Trophoblast cell (in vitro differentiated cells and primary cell): ENCODE measurements at regions not wholly inside any gene's neighbourhood (a gene's known extent, or its start where the extent isn't known, plus 50 kb on each side); places are given as distances from the start of the nearest gene placed in this dataset.

ENCODE experiments used
- DNase-seq, 2 donors: peaks; one replicate each; pipeline ENCODE4 v3.0.0-alpha.2; 2016
- H2AFZ ChIP-seq: 2 replicates; pipeline ENCODE4 v1.6.1; 2013; ENCODE audit warnings: low read length, moderate library complexity, mild to moderate bottlenecking; ENCODE audit not compliant: insufficient read depth, poor library complexity
- H2AK5ac ChIP-seq: 2 replicates; pipeline ENCODE4 v1.6.1; 2013; ENCODE audit warnings: mild to moderate bottlenecking, low read length
- H2BK120ac ChIP-seq: 2 replicates; pipeline ENCODE4 v1.6.1; 2013; ENCODE audit warnings: low read length, mild to moderate bottlenecking, moderate library complexity; ENCODE audit not compliant: insufficient read depth, poor library complexity
- H2BK12ac ChIP-seq: 2 replicates; pipeline ENCODE4 v1.6.1; 2013; ENCODE audit warnings: mild to moderate bottlenecking, low read length, moderate library complexity
- H2BK5ac ChIP-seq: 2 replicates; pipeline ENCODE4 v1.6.1; 2013; ENCODE audit warnings: low read length, low read depth, moderate library complexity, mild to moderate bottlenecking; ENCODE audit not compliant: poor library complexity
- H3K14ac ChIP-seq: 2 replicates; pipeline ENCODE4 v1.6.1; 2013; ENCODE audit warnings: mild to moderate bottlenecking, low read length
- H3K18ac ChIP-seq: 2 replicates; pipeline ENCODE4 v1.6.1; 2013; ENCODE audit warnings: mild to moderate bottlenecking, low read length
- H3K23ac ChIP-seq: 2 replicates; pipeline ENCODE4 v1.6.1; 2013; ENCODE audit warnings: low read length
- H3K27ac ChIP-seq: 2 replicates; pipeline ENCODE4 v1.5.1; 2013; ENCODE audit warnings: low read depth, mild to moderate bottlenecking, inconsistent platforms, low read length, moderate library complexity
- H3K27me3 ChIP-seq: 2 replicates; pipeline ENCODE4 v1.6.1; 2013; ENCODE audit warnings: inconsistent platforms, mild to moderate bottlenecking, low read length, moderate library complexity; ENCODE audit not compliant: insufficient read depth
- H3K36me3 ChIP-seq, 2 experiments: 1 replicate in 1 of 2; 2 replicates in 1 of 2; pipeline ENCODE4 v1.6.1; 2013; ENCODE audit warnings: low read length in 2 of 2, mild to moderate bottlenecking in 2 of 2, moderate library complexity in 1 of 2; ENCODE audit not compliant: insufficient read depth in 2 of 2, control insufficient read depth in 1 of 2
- H3K4ac ChIP-seq: 2 replicates; pipeline ENCODE4 v1.6.1; 2013; ENCODE audit warnings: low read depth, mild to moderate bottlenecking, low read length, moderate library complexity
- H3K4me1 ChIP-seq, 2 experiments: 1 replicate in 1 of 2; 2 replicates in 1 of 2; pipeline ENCODE4 v1.6.1; 2013; ENCODE audit warnings: low read length in 2 of 2, mild to moderate bottlenecking in 2 of 2, moderate library complexity in 1 of 2; ENCODE audit not compliant: insufficient read depth in 2 of 2, control insufficient read depth in 1 of 2
- H3K4me2 ChIP-seq: 2 replicates; pipeline ENCODE4 v1.6.1; 2013; ENCODE audit warnings: inconsistent platforms, mild to moderate bottlenecking, low read length, moderate library complexity
- H3K4me3 ChIP-seq: 2 replicates; pipeline ENCODE4 v1.5.1; 2013; ENCODE audit warnings: mild to moderate bottlenecking, low read depth, low read length, inconsistent platforms
- H3K79me1 ChIP-seq: one replicate; pipeline ENCODE4 v1.6.1; 2013; ENCODE audit warnings: low read length
- H3K79me2 ChIP-seq: 2 replicates; pipeline ENCODE4 v1.6.1; 2013; ENCODE audit warnings: low read length, mild to moderate bottlenecking; ENCODE audit not compliant: control insufficient read depth, insufficient read depth, poor library complexity
- H3K9ac ChIP-seq: 2 replicates; pipeline ENCODE4 v1.6.1; 2013; ENCODE audit warnings: mild to moderate bottlenecking, low read length
- H3K9me3 ChIP-seq: 2 replicates; pipeline ENCODE4 v1.6.1; 2013; ENCODE audit warnings: low read depth, mild to moderate bottlenecking, control low read depth, inconsistent platforms, low read length; ENCODE audit not compliant: insufficient read depth
- H4K12ac ChIP-seq: 2 replicates; pipeline ENCODE4 v1.6.1; 2013; ENCODE audit warnings: low read depth, mild to moderate bottlenecking, low read length, moderate library complexity
- H4K8ac ChIP-seq: 2 replicates; pipeline ENCODE4 v1.6.1; 2013; ENCODE audit warnings: low read depth, mild to moderate bottlenecking, low read length, moderate library complexity
- H4K91ac ChIP-seq: one replicate; pipeline ENCODE4 v1.6.1; 2013; ENCODE audit warnings: low read depth, mild to moderate bottlenecking, low read length, moderate library complexity
- WGBS: extraction: QIAGEN DNeasy Blood & Tissue Kit; methylation state at CpG from one replicate; pipeline ENCODE4 v1.1.7; 2013; ENCODE audit warnings: missing lambda C conversion rate; ENCODE audit not compliant: insufficient read length, insufficient coverage; ENCODE audit errors: extremely low coverage; 5-methylcytosine and 5-hydroxymethylcytosine counted together

GRCh38 chr5:174446988-174447387 is 277.4 kb upstream of the MSX2 start:
- Histone ChIP-seq H3K4me3 (no peak overlapping the region), H4K91ac (peak overlapping the region; percentile 28), H4K8ac (no peak overlapping the region), H3K9ac (no peak overlapping the region), H2BK5ac (no peak overlapping the region), H3K4me1 (peaks cover 4 to 8% of the 10 kb centered on the region in 2 experiments), H3K18ac (no peak overlapping the region), H3K9me3 (no peaks in the 10 kb centered on the region), H2AFZ (no peak overlapping the region), H3K4me2 (no peak overlapping the region), H2BK12ac (no peak overlapping the region), H3K14ac (no peak overlapping the region), H2AK5ac (no peak overlapping the region), H2BK120ac (no peak overlapping the region), H3K23ac (no peak overlapping the region), H3K79me1 (peaks cover 1% of the 10 kb centered on the region), H4K12ac (no peak overlapping the region), H3K4ac (no peak overlapping the region), H3K27ac (no peak overlapping the region), H3K27me3 (no peaks in the 10 kb centered on the region), H3K79me2 (no peaks in the 10 kb centered on the region), H3K36me3 (no peaks in the 10 kb centered on the region)
- no peak for DNase-seq
- WGBS, result no CpG with 5 or more reads among the region's 10 CpGs

- DNase-seq, result no peak
- Histone ChIP-seq H3K4me1 (peaks cover 4 to 8% of the 10 kb centered on the region in 2 experiments), H3K27me3 (no peaks in the 10 kb centered on the region), H3K9me3 (no peaks in the 10 kb centered on the region), H3K4me3 (no peak overlapping the region), H3K79me2 (no peaks in the 10 kb centered on the region), H3K18ac (peak overlapping the region; percentile 31), H3K27ac (no peak overlapping the region), H4K91ac (peak overlapping the region; percentile 51), H4K12ac (no peak overlapping the region), H3K14ac (no peak overlapping the region), H2AK5ac (no peak overlapping the region), H2BK5ac (no peak overlapping the region), H3K4ac (no peak overlapping the region), H3K36me3 (no peaks in the 10 kb centered on the region), H2AFZ (no peak overlapping the region), H3K4me2 (no peak overlapping the region), H3K9ac (no peak overlapping the region), H2BK12ac (no peak overlapping the region), H3K23ac (no peak overlapping the region), H3K79me1 (peaks cover 1% of the 10 kb centered on the region), H2BK120ac (peak overlapping the region; percentile 18), H4K8ac (no peak overlapping the region)
- WGBS, result no CpG with 5 or more reads among the region's 4 CpGs
Measured at GRCh38 chr5:174448041-174448440, 276.3 kb upstream of the MSX2 start.

DNA sequence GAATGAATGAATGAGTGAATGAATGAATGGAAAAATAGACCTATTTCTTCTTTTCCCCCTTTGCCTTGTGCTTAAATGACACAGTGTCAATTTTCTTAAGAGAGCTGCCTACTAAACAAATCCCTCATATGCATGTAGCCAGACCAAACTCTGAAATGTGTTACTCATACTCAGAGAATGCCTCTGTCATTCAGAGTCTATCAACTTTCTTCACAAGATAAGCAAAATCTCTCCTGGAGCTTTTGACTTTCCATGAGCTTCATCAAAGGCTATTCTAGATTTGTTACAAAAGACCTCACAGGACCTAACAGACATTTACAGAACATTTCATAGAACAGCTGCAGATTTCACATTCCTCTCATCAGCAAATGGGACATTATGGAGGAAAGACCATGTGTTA is 275.7 kb upstream of the MSX2 start:
- peaks cover 4 to 10% of the 10 kb centered on the region in 2 experiments for H3K4me1 ChIP-seq
- no peak overlapping the region for H3K27ac ChIP-seq
- H2BK5ac ChIP-seq, result no peak overlapping the region
- no peak overlapping the region for H3K4me3 ChIP-seq
- H3K9ac ChIP-seq, result no peak overlapping the region
- no peak overlapping the region for H4K12ac ChIP-seq
- H3K79me1 ChIP-seq, result peaks cover 5% of the 10 kb centered on the region
- H3K36me3 ChIP-seq, result no peaks in the 10 kb centered on the region
- no peak overlapping the region for H2BK12ac ChIP-seq
- H3K27me3 ChIP-seq, result no peaks in the 10 kb centered on the region
- H2AK5ac ChIP-seq, result no peak overlapping the region
- no peaks in the 10 kb centered on the region for H3K9me3 ChIP-seq
- H3K23ac ChIP-seq, result no peak overlapping the region
- no peak overlapping the region for H3K14ac ChIP-seq
- DNase-seq, result peak in 1 of 2 donors; percentile 82
- H3K4ac ChIP-seq, result no peak overlapping the region
- no peak overlapping the region for H4K8ac ChIP-seq
- no peak overlapping the region for H2AFZ ChIP-seq
- H4K91ac ChIP-seq, result no peak overlapping the region
- no peak overlapping the region for H3K4me2 ChIP-seq
- no peak overlapping the region for H2BK120ac ChIP-seq
- no peak overlapping the region for H3K18ac ChIP-seq
- H3K79me2 ChIP-seq, result no peaks in the 10 kb centered on the region

GRCh38 chr5:174453690-174454089 is 270.7 kb upstream of the MSX2 start:
- Histone ChIP-seq H3K4me1 (peaks cover 10 to 23% of the 10 kb centered on the region in 2 experiments), H3K14ac (no peak overlapping the region), H3K79me1 (peaks cover 26% of the 10 kb centered on the region), H3K79me2 (peaks cover 4% of the 10 kb centered on the region), H3K36me3 (peaks cover 0 to 2% of the 10 kb centered on the region in 2 experiments), H3K9ac (no peak overlapping the region), H4K12ac (no peak overlapping the region), H3K18ac (no peak overlapping the region), H2BK120ac (no peak overlapping the region), H3K4me2 (no peak overlapping the region), H3K27ac (peak overlapping the region; percentile 84), H2BK12ac (peak overlapping the region; percentile 60), H2BK5ac (peak overlapping the region; percentile 64), H3K4ac (no peak overlapping the region), H3K27me3 (no peaks in the 10 kb centered on the region), H4K8ac (peak overlapping the region; percentile 49), H2AFZ (no peak overlapping the region), H3K9me3 (no peaks in the 10 kb centered on the region), H3K4me3 (no peak overlapping the region), H4K91ac (peak overlapping the region; percentile 32), H3K23ac (no peak overlapping the region), H2AK5ac (no peak overlapping the region)
- no CpG with 5 or more reads among the region's 2 CpGs for WGBS
- DNase-seq, result peak; percentile 31 to 83
